ENCODE measurements at regions not wholly inside any gene's neighbourhood (a gene's known extent, or its start where the extent isn't known, plus 50 kb on each side); places are given as distances from the start of the nearest gene placed in this dataset.

DNA sequence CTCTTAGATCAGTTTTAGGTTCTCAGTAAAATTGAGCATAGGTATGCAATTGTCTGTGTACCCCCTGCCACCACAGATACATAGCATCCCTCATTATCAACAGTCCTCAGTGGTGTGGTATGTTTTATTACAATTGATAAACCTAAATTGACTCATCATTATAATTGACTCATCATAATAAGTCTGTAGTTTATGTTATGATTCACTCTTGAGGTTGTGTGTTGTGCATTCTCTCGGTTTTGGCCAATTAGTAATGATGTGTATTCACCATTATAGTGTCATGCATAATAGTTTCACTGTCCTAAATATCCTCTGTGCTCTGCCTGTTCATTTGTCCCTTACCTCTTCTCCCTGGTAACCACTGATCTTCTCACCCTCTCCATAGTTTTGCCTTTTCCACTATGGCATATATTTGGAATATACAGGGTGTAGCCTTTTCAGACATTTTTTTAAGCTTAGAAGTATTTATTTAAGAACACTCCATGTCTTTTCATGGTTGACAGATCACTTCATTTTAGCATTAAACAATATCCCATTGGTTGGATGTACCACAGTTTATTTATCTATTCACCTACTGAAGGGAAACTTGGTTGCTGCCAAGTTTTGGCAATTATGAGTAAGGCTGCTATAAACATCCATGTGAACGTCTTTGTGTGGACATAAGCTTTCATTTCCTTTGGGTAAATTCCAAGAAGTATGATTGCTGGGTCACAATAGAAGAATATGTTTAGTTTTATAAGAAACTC is 1620.6 kb upstream of the MIR17HG start:
- peak; percentile 76 for DNase-seq (ENCODE audit: low read depth)
- H3K4me3 ChIP-seq (replicated peaks; ENCODE audit: low read depth, low read length): no peak overlapping the region
- no peak for TF ChIP-seq CTCF (IDR thresholded peaks at IDR 0.05; ENCODE audit: low read length, missing control alignments)

DNA sequence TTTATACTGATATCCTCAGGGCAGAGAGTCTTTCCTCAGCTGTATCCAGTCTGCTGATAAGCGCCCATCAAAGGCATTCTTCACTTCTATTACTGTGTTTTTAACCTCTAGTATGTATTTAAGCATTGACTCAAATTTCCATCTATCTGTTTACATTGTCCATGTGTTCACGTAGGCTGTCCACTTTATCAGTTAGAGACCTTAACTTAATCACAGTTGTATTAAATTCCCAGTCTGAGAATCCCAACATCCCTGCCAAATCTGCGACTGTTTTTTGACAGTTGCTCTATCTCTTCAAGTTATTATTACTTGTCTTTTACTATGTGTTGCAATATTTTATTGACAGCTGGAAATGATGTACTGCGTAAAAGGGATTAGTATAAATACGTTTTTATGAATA is 1613.7 kb upstream of the MIR17HG start:
- no peak for DNase-seq (ENCODE audit: low read depth)
- TF ChIP-seq CTCF (IDR thresholded peaks at IDR 0.05; ENCODE audit: low read length, missing control alignments): no peak
- H3K4me3 ChIP-seq (replicated peaks; ENCODE audit: low read depth, low read length): no peak overlapping the region

DNA sequence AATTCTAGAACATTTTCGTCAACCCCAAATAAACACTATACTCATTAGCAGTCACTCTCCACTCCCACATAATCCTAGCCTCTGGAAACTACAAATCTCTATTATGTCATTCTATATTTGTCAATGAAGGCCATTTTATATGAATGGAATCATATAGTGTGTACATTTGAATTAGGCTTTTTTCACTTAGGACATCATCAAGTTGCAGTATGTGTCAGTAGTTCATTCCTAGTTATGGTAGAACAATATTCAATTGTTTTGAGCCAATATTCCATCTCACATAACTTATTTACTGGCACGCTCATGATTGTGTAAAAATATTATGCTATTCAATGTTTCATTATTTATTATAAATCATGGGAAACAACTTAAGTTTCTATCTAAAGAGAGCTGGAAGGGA is 1610.4 kb upstream of the MIR17HG start:
- no peak for TF ChIP-seq CTCF (IDR thresholded peaks at IDR 0.05; ENCODE audit: low read length, missing control alignments)
- no peak for DNase-seq (ENCODE audit: low read depth)
- H3K4me3 ChIP-seq (replicated peaks; ENCODE audit: low read depth, low read length): no peak overlapping the region

DNA sequence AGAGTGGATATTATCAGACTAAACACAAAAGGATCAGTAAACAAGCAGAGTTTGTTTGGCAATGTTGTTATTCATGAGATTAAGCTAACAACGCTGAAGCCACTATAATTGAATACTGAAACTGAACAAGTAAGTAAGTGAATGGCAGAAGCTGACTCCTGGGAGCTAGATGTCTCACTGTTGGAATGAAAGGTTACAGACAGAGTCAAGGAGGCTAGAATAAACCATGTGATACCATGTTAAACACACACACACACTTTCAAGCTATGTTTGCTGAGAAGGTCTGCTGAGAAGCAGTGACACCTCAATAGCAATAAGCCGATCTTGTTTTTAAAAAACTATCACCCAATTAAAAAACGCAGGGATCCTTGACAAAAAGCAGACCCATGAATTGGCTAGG is 1609.4 kb upstream of the MIR17HG start:
- TF ChIP-seq CTCF (IDR thresholded peaks at IDR 0.05; ENCODE audit: low read length, missing control alignments): no peak
- DNase-seq (ENCODE audit: low read depth): no peak
- no peak overlapping the region for H3K4me3 ChIP-seq (replicated peaks; ENCODE audit: low read depth, low read length)

DNA sequence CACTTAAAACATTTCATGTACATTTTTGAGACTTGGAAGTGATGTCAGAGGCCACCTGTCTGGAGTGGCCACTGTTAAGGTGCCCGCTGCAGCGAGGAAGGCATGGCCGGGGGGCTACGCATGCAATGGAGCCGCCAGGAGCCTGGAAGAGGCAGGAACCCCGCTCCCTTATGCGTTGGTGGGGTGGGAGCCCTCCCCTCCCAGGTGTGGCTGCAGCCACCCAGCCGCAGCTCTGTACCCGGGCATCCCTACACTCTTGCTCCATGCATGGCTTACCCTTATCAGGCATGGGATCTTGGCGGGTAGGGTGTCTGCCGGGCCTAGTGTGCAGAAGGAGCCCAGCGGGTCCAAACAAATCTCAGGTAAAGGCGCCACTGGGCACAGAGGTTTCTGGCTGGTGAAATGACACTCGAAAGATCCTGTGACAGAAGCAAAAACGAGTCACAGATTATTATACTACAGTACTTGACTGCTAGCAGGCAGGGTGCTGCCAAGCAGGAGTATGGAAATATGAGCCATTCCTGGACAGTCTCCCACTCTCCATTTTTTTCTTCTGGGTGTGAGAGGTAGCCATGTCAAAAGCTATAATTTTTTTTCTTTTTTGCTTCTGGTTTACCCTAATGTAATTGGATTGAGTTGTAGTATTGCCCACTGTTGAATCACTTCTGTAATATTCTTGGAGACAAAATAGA is 1606.3 kb upstream of the MIR17HG start:
- DNase-seq (ENCODE audit: low read depth): peak; percentile 9
- H3K4me3 ChIP-seq (replicated peaks; ENCODE audit: low read depth, low read length): no peak overlapping the region
- TF ChIP-seq CTCF (IDR thresholded peaks at IDR 0.05; ENCODE audit: low read length, missing control alignments): no peak

GRCh38 chr13:89746554-89746953 is 1600.9 kb upstream of the MIR17HG start:
- no peak for TF ChIP-seq CTCF (IDR thresholded peaks at IDR 0.05; ENCODE audit: low read length, missing control alignments)
- DNase-seq (ENCODE audit: low read depth): no peak

More at GRCh38 chr13:89746554-89746953, 1600.9 kb upstream of the MIR17HG start:
- H3K4me3 ChIP-seq (replicated peaks; ENCODE audit: low read depth, low read length): no peak overlapping the region
